Inflammatory macrophage treated with lipopolysaccharide for 4 hours (primary cell): ENCODE measurements at regions not wholly inside any gene's neighbourhood (a gene's known extent, or its start where the extent isn't known, plus 50 kb on each side); places are given as distances from the start of the nearest gene placed in this dataset.
"Not testable (repeated sequence)": the region's sequence is repeated elsewhere in the genome, so short reads cannot be mapped to it uniquely, and the experiment has no call there.

Experiments
- DNase-seq: peaks from one replicate; pipeline ENCODE4 v3.0.0-alpha.2; 2020

DNA sequence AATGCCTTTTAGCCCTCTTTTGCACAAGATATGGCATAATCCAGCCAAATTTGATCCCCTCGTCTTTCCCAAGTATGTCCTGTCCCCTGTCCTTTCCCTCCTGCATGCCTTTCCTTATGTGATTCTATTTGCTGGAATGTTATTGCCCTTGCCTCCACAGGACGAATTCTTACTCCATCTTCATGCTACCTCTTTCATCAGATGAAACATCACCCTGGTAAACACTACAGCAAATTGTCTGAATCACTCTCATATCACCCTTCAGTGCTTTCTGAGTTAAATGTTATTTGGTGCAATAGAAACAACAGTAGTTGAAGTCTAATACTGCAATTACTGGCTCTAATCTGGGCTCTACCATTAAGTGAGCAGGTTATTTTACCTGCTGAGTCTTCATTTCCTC is 52.2 kb upstream of the FAT1 start:
- no peak for DNase-seq

DNA sequence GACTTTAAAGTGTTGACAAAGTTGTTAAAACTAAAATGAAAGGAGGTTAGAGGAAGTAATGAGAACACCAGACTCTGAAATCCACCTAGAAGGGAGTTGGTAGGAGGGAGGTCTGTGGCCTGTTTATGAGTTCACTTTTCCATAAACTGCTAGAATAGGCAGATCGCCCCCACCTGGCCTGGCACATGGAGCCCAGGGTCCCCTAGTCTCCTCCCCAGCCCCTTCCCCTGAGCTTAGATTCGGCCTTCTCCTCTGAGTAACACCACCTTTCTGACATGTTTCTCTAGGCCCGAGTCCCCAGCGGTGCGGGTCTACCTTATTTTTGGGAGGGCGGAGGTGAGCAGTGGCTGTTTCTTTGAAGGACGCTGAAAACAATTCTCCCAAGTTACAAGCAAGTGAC is 54.5 kb upstream of the FAT1 start:
- DNase-seq: no peak

DNA sequence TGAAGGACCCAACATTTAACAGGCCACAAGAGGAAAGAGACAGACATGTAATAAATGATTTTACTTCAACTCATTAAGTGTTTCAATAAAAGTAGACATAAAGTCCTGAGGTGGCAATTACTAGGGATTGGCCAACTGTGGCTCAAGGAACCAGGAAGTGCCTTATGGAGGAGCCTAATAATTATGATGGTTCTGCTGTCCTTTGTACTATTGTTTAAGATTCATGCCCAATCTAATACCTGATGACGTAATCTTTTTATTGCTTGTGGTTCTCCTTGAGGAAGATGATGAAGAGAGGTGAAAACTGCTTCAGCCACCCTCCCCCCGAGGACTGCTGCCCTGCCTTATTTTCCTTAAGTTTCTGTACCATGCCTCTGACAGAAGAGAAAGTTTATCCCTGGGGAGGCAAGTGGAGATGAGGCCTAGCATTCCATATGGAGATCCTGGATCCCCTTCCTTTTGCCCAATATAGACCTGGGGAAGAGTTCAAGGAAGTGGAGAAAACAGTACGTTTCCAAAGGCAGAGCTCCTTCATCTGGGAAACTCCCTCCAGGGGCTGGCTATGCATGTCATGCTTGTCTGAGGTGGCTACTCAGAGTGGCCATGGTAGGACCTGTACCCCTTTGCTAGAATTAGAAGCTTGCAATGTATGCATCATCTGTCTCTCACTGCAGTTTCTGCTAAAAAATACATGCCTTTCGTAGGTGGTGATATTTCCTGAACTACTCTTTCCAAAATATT is 56.8 kb upstream of the FAT1 start:
- DNase-seq: no peak

DNA sequence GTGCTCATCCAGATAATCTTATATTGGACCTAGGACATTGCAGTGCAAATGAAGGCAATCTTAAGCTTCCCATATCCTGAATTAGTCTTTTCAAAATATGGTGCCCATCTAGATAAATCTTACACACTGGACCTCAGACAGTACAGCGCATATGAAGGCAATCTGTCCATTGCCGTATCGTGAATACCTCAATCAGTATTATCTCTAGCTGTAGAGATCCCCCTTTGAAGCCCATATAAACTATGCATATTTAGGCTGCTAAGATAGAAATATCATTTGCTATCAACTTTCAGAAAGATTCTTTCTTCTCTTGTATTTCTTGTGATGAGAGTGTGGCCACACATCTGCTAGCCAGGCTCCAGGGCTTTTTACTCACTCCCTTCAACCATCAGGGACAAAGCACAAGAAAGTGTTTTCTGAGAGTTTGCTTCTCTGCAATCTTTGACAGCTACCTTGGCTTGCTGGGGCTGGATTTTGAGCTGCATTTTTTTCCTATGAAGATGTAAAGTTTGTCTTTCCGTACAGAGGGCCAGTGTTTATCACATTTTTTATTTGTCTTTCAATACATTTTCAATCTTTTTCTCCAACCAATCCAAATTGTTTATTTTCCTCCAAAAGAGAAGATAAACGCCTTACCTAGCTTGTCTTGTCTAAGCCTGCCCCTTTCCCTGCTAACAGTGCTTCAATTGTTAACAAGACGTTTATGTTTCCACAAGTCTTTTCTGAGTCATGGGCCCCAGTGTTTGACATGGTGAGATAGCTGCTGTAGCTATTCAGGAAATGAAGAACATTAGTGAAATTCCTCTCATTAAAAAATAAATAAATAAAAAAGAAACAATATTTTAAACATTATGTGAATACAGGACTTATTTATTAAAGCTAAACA is 57.6 kb upstream of the FAT1 start:
- DNase-seq: no peak

DNA sequence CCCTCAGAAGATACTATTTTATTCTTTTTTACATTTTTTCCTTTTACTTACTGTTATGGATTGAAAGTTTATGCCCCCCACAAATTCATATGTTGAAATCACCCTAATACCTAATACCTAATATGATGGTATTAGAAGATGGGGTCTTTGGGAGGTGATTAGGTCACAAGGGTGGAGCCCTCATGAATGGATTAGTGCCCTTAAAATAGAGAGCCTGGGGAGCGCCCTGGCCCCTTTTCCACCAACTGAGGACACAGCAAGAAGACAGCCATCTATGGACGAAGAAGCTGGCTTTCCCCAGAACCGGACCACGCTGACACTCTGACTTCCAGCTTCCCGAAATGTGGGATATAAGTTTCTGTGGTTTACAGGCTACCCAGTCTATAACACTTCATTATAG is 58.6 kb upstream of the FAT1 start:
- no peak for DNase-seq

DNA sequence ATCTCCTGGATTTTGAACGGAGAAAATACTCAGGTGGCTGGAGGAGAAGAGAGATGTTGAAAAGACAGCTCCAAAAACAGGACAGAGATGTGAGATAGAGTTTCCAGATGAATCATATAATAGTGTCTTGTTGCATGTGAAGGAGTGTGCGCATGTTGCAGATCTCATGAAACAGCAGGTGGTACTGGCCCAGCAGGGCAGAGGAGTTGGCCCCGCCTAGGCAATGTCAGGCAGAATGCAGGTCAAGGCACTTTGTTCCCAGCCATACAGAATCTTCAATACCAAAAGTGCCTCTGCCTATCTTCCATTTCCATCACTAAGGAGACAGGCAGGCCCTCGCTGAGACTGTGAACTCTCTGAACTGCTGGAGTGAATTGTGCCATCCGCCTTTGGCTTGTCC is 63.9 kb upstream of the FAT1 start:
- DNase-seq: no peak

DNA sequence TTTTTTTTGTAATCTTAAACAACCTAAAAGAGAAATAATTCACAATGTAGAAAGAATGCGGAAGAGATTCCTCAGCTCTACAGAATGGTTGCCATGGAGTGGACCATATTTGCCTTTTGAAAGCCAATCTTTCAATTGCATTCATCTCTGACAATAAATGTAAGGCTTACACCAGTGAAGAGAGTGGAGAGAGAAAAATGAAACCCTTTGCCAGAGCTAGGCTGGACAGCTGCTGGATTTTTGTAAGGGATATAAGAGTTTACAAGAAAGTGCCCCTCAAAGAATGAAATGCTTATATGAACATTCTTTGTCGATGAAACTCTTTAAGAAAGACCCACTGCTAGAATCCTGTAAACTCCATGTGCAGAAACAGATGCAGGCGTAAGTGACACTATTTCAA is 66.0 kb upstream of the FAT1 start:
- DNase-seq: no peak

DNA sequence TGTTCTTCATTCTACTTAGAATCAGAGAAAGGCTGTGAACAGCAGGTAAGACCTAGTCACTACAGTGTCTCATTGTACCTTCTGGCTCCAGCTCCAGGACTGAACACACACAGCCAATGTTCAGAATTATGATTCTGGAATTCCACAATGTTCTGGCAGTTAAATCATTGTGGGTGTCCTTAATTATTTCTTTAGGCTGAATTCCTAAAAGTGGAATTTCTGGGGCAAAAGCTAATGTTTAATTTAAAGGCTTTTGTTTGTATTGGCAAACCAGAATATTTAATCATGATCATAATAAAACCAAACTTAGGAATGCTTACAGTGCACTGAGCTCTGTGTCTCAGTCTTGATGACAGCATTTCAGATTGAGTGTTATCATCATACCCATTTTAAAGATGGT is 67.0 kb upstream of the FAT1 start:
- no peak for DNase-seq

DNA sequence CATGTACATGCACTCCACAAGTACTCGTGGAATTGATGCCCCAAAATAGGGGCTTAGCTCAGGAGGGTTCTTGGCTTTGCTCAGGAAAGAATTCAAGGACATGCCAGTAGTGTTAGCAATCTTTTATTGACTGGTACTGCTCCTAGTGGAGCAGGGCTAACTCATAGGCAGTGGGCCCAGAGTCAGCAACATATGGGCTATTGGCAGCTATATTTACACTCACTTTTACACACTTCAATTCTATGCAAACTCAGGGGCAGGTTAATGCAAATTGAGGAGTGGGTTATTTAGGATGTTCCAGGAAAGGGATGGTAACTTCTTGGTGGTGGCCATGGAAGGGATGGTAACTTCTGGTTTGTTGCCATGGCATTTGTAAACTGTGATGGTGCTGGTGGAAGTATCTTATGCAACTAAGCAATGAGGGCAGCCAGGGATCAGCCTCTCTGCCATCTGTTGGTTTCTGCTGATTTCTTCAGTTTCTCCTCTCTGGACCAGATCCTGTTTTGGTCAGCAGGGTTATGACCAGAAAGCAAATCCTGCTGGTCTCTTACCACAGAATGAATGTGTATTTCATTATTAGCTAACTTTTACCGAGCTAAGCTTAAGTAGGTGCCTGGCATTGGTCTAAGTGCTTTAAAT is 69.2 kb upstream of the FAT1 start:
- no peak for DNase-seq

DNA sequence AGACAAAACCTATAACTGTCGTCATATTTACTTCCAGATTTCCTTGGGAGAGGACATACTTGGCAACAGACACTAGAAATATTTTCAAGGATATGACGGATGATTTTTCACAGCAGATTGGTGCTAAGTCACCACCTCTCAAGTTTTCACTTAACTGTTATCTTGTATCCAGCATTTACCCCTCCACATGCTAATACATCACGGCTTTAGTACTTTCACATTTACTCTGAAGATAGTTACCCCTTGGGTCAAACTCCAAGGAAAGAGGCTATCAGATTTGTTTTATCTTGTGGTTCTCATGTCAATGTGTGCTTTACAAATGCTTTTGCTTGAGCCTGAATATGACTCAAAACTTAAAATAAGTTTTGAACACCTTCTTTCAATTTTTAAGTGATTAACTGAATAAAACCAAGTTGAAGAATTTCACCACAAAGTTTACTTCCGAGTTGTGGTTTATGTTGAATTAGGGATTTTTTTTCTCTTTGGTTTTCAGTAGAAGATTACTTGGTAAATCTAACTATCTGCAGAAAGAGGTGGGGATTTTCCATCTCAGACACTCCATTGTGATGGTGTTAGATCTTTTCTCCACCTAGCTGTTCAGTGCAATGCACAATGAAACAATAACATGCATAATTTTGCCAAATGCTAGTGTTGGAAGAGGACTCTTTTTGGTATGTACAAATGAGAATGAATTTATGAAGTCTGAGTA is 75.4 kb upstream of the FAT1 start:
- no peak for DNase-seq

DNA sequence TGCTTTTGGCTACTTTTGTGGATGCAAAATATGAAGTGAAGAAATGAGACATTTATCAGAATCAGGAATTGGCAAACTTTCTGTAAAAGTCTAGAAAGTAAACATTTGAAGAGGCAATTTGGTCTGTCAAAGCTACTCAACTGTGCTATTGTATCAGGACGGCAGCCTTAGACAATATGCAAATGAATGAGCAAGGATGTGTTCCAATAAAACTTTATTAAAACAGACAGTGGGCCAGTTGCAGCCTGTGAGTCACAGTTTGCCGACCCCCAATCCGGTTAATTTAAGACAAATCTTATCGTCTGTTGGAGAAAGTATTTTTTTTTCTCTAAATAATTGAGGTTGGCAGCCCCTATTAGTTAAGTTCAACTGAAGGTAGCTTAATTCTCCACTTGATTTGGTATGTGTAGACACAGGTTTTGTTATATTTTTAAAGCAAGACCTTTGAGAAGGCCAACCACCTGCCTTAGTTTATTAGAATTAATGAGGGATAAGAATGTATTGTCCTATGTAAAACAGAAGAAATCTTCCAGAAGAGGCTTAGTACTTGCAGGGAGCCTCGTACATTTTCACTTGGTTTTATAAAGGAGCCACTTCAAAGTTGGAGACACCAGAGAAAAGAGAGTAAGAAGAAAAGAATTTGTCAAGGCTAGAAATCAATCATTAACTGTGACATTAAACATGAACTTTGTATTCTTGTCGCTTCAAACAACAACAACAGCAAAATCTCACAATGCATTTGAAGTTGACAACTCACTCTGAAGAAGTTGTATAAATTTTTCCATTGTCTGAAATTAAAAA is 81.6 kb upstream of the FAT1 start:
- DNase-seq: no peak

DNA sequence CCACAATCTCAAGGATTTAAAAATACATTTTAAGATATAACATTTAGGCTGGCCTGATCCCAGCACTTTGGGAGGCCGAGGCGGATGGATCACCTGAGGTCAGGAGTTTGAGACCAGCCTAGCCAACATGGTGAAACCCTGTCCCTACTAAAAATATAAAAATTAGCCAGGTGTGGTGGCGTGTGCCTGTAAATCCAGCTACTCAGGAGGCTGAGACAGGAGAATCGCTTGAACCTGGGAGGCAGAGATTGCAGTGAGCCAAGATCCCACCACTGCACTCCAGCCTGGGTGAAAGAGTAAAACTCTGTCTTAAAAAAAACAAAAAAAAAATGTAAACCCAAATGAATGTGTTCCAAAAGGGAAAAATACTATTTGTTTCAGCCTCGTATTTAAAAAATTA is 82.3 kb upstream of the FAT1 start:
- not testable (repeated sequence) for DNase-seq

DNA sequence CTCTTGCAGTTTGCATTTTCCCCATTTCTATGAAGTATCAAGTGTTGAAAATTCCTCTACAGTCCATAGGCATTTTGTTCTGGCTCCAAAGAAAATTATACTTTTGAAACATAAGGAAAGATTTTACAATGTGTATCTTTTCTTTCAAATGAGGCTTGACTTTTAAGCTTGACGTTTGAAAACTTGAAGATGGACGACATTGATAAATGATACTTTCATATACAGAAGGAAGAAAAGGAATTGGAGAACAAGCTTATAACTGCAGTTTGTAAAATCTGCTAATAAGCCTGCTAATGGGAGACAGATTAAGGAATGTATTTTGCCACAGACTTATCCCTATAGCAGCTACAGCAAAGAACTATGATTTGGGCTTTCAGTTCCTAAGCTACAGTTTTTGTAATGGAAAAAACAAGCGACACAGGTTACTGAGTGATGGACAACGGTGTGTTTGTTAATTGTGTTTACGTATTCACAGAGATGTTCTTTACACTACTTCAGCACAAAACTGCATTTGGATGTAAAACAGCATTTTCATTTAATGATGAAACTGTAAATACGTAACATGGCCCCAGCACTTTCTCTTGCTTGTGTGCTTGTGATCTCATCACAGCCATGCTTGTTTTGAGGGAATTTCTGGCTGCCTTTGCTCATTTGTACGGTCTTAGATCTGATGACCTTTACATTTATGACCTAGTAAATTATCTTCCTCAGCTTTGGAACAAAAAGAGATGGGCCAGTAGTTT is 83.2 kb upstream of the FAT1 start:
- DNase-seq: no peak

DNA sequence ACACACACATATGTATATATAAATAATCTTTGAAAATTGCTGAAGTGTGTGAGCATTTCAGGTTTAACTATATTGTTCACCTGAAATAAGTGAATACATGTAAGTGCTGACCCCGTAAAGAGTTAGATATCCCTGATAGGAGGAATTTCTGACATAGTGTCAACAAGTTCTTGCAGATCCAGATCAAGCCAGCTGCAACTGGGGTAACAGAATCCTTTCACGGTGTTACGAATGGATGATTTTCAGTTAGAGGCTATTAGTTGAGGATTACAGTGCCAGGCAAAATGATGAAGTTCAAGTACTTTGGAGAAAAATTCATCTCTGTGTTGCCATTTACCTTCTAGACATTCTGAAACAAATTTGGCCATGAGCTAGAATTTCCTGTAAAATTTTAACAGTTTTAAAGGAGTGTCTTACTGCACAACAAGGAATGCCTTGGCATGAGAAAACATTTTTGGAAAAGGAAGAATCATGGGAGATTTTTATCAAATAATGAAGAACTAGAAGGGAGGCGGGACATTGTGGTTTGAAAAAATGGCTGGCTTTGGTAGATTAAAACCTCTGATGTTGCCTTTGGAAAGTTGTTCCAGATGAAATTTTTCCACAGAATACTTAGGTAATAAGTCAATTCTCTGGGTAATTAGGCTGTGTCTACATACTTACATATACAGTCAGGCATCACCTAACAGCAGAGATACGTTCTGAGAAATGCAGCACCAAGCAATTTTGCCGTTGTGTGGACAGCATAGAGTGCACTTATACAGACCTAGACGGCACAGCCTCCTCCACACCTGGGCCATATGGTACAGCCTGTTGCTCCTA is 84.4 kb upstream of the FAT1 start:
- DNase-seq: no peak

DNA sequence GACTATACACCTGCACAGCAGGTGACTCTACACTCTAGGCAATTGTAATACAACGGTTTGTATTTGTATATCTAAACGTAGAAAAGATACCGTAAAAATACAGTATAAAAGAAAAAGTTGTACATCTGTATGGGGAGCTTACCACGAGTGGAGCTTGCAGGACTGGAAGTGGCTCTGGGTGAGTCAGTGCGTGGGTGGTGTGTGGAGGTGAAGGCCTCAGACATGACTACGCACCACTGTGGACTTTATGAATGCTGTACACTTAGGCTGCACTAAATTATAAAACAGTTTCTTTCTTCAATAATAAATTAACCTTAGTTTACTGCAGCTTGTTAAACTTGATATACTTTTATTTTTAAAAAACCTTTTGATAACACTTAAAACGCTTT is 85.0 kb upstream of the FAT1 start:
- DNase-seq: peak; percentile 3

DNA sequence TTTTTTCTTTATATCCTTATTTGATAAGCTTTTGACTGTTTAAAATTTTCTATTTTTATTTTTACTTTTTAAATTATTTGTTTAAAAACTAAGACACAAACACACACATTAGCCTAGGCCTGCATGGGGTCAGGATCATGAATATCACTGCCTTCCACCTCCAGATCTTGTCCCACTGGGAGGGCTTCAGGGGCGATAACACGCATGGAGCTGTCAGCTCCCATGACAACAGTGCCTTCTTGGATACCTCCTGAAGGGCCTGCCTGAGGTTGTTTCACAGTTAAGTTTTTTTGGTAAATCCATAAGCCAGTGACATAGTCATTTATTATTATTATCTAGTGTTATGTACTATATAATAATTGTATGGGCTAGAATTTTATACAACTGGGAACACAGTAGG is 85.4 kb upstream of the FAT1 start:
- DNase-seq: no peak

DNA sequence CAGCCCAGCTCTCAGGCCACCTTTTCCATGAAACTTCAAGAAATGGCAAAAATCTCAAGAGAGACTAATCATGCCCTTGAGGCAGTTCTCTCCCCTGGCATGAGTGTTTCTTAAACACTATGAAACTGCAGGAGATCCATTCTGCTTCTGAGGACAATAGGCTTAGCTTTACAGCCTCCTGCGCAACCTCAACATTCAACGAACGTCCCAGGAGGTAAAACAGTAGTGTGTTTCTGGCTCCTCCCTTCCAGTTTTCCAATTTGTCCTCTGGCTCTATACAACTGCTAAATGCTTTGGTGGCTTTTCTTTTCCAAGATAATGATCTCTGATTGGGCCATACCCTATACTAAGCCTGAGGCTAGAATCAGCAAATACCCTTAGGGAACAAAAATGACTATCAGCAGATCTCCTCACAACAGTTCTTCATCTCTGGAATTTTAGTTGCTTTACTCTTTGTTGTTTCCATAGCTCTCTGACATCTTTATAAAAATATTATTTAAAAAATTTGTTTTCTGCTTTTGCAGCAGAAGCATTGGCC is 87.0 kb upstream of the FAT1 start:
- no peak for DNase-seq

DNA sequence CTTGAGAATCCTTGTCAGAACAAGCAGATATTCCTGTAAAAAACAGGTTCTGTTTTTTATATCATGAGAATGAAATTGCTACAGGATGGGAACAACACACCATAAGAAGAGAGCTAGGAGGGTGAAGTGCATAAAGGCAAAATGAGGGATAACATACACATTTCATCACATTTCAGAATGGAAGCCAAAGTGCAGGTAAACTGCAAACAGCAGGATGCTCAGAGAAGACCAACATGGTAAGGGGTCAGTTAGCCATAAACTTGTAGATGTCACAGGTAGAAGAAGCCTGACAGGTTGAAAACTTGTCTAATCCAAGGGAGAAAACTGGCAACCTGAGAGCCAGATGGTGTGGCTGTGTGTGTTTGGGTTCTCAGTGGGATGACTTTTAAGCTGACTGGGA is 88.9 kb upstream of the FAT1 start:
- DNase-seq: no peak

DNA sequence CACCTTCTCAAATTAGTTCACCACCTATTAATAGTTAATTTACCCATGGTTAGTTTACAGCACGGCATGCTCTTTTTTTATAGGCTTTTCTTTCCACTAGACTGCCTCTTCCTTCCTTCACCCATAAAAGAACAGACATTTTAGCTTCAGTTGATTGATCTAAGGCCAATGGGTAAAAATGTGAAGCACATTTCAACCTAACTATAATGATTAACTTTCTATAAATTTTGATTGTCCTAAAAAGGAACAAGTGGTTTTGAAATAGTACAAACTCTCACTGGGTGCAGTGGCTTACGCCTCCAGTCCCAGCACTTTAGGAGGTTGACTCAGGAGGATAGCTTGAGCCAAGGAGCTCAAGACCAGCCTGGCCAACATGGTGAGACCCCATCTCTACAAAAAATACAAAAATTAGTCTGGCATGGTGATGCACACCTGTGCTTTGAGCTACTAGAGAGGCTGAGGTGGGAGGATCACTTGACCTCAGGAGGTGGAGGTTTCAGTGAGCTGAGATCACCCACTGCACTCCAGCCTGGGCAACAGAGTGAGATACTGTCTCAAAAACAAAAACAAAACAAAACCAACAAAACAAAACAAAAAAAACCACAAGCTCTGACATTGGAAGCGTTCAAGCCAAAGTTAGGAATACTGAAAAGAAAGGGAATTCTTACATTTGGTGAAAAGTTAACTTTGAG is 89.9 kb upstream of the FAT1 start:
- no peak for DNase-seq

DNA sequence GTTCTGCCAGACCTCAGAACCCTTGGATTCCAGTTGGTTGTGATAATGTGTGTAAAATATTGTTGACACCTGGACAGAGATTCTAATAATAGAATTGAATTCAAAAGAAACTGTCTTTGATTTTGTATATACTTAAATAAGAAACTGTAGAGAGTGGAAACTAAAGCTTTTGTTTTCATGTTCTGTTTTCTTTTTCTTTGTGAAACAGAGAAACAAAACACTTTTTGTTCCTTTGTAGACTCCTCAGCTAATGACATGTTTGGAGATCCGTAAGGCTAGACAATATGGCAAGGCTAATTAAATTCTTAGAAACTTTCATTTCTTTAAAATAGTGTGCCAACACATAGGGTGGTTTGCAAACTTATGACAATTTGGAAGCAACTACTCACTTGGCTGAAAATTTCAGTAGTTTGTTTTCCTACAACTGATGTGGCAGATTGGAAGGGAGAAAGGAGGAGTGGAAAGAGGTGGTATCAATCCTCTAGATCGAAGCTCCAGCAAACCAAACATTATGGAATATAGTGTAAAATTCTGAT is 90.9 kb upstream of the FAT1 start:
- no peak for DNase-seq
